HL-60 (cell line): ENCODE measurements at regions not wholly inside any gene's neighbourhood (a gene's known extent, or its start where the extent isn't known, plus 50 kb on each side); places are given as distances from the start of the nearest gene placed in this dataset.

Experiments used
- DNase-seq, 2 experiments: peaks; one replicate each; pipeline ENCODE4 v3.0.0-alpha.2; 2010 to 2020; ENCODE audit warnings: low read depth in 1 of 2, low spot score in 1 of 2
- H3K27ac ChIP-seq: fragments of 250-450 bp; sonication (Bioruptor Pico); replicated peaks from 2 replicates; pipeline ENCODE4 v1.5.1; 2020; ENCODE audit warnings: mild to moderate bottlenecking, moderate library complexity
- H3K27me3 ChIP-seq: fragments of 250-450 bp; sonication (Bioruptor Pico); 2 replicates; pipeline ENCODE4 v1.5.1; 2021; ENCODE audit warnings: mild to moderate bottlenecking, moderate library complexity; ENCODE audit not compliant: insufficient read depth, poor library complexity, severe bottlenecking
- H3K4me3 ChIP-seq: replicated peaks from 2 replicates; pipeline ENCODE4 v1.5.1; 2011; ENCODE audit warnings: mild to moderate bottlenecking, control low read depth, low read length; ENCODE audit not compliant: insufficient read depth
- GABPA ChIP-seq: IDR thresholded peaks from 2 replicates; pipeline ENCODE4 v1.6.1; 2012; ENCODE audit warnings: low read depth
- POLR2AphosphoS5 ChIP-seq: IDR thresholded peaks from 2 replicates; pipeline ENCODE4 v1.6.1; 2012; ENCODE audit warnings: low read depth
- REST ChIP-seq: IDR thresholded peaks from 2 replicates; pipeline ENCODE4 v1.6.1; 2012; ENCODE audit warnings: low read depth; ENCODE audit not compliant: insufficient replicate concordance
- SPI1 ChIP-seq: IDR thresholded peaks from 2 replicates; pipeline ENCODE4 v1.6.1; 2012; ENCODE audit warnings: low read depth, mild to moderate bottlenecking, borderline replicate concordance
- TF ChIP-seq, protein P1 (sequence below): IDR thresholded peaks from one replicate; pipeline ENCODE4 v1.5.1; 2011; ENCODE audit warnings: low read length, control low read depth, inconsistent platforms; ENCODE audit not compliant: insufficient read depth

- no peak overlapping the region for H3K27ac ChIP-seq
- DNase-seq: no peak
- TF ChIP-seq GABPA (no peak), POLR2AphosphoS5 (no peak), REST (no peak), SPI1 (no peak)
- TF ChIP-seq, protein P1, sequence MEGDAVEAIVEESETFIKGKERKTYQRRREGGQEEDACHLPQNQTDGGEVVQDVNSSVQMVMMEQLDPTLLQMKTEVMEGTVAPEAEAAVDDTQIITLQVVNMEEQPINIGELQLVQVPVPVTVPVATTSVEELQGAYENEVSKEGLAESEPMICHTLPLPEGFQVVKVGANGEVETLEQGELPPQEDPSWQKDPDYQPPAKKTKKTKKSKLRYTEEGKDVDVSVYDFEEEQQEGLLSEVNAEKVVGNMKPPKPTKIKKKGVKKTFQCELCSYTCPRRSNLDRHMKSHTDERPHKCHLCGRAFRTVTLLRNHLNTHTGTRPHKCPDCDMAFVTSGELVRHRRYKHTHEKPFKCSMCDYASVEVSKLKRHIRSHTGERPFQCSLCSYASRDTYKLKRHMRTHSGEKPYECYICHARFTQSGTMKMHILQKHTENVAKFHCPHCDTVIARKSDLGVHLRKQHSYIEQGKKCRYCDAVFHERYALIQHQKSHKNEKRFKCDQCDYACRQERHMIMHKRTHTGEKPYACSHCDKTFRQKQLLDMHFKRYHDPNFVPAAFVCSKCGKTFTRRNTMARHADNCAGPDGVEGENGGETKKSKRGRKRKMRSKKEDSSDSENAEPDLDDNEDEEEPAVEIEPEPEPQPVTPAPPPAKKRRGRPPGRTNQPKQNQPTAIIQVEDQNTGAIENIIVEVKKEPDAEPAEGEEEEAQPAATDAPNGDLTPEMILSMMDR: no peak
- H3K27me3 ChIP-seq: no peaks in the 10 kb centered on the region
- H3K4me3 ChIP-seq: no peak overlapping the region
Measured at GRCh38 chr5:164747371-164747770, 1242.0 kb downstream of the MAT2B start.

DNA sequence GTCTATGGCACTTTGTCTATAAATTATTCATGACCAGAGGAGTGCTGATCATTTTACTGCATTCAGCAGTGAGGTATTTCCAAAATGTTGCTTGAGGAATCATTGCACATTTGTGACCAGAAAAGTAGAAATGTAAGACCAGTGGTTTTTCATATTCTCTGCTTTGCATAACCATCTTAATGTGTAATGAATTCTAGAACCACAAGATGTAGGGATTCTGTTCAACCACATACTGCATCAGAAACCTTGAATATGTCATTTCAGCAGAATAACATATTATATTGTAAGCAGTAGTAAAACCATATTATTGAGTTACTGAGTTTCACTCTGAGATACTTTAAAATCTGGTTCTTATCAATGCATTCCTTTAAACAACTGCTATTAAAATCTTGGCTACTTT, 1243.4 kb downstream of the MAT2B start:
- no peak overlapping the region for H3K4me3 ChIP-seq
- no peaks in the 10 kb centered on the region for H3K27me3 ChIP-seq
- DNase-seq: no peak
- TF ChIP-seq POLR2AphosphoS5: no peak
- no peak for TF ChIP-seq REST
- H3K27ac ChIP-seq: no peak overlapping the region

DNA sequence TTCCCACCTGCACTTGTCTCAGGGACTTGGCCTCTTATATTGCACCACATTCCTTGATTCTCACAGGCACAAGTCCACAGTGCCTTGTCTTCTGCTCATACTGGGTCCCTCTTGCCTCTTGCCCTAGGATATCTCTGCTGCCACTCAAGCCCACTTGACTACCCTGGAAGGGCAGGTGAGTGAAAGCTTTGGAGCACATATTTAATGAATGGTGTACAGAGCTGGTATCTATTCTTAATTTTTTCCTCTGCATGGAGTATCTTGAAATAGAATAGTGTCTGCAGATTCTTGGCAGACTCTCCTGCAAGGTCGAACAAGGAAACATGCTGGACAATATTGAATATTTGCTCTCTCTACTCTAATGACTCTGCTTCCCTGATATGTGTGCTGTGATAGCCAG, 1248.0 kb downstream of the MAT2B start:
- Histone ChIP-seq H3K4me3 (no peak overlapping the region), H3K27me3 (no peaks in the 10 kb centered on the region), H3K27ac (no peak overlapping the region)
- TF ChIP-seq POLR2AphosphoS5 (no peak), REST (no peak), SPI1 (no peak), GABPA (no peak)
- TF ChIP-seq, protein P1: no peak
- DNase-seq: no peak

DNA sequence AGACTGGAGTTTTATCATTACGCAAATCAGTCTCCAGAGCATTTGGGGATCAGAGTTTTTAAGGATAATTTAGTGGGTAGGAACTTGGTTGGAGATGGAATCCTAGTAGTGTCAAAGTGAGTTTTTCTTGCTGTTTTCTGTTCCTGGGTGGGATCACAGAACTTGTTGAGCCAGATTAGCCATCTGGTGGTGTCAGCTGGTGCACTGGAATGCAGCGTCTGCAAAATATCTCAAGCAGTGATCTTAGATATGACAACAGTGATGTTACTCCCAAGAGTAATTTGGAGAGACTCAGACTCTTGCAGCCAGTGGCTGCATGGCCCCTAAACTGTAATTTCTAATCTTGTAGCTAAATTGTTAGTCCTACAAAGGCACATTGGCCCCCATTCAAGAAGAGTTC, 1257.8 kb downstream of the MAT2B start:
- Histone ChIP-seq H3K27me3 (no peaks in the 10 kb centered on the region), H3K4me3 (no peak overlapping the region), H3K27ac (no peak overlapping the region)
- DNase-seq: no peak
- TF ChIP-seq GABPA (no peak), POLR2AphosphoS5 (no peak), REST (no peak)
- TF ChIP-seq, protein P1: no peak
